ENCODE measurements at regions not wholly inside any gene's neighbourhood (a gene's known extent, or its start where the extent isn't known, plus 50 kb on each side); places are given as distances from the start of the nearest gene placed in this dataset.

DNA sequence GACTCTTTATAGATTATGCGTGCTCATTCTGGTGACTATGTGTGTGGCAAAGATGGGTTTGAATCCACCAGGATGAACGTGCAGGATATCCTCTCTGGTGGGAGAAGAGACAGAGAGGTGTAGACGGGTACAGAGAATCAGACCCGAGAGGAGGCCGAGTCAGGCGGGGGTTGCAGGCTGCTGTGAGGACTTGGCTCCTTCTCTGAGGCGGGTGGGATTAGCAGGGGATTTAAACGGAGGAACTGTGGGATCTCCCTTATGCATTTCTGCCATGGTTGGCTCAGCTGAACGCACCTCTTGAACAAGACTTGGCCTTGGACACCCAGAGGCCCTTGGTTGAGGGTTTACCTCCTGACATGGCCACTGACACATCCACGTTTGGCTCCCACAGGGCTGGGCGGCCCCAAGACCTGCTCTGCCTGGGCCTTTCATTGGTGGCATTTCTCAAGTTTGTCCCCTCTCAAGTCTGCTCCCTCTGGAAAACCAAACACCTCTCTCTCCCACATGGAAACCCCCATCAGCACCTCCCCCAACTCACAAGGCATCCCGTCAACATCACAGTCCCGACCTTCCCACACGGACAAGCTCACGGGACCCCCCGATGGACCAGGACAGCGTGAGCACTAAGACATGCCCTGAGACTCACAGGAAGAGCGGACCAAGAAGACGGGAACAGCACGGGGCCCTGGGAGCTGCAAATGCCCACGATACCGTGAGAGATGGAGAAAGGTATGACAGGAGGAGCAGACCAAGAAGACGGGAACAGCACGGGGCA is 158.3 kb downstream of the RTP5 start:
- Histone ChIP-seq H3K4me2 (ENCODE audit: low read length) (no peak overlapping the region), H3K36me3 (ENCODE audit: insufficient read depth, low read length) (no peaks in the 10 kb centered on the region), H3K4me1 (ENCODE audit: control insufficient read depth, insufficient read depth, low read length) (no peaks in the 10 kb centered on the region), H3K27me3 (ENCODE audit: control insufficient read depth, insufficient read depth, low read length) (peaks cover 78% of the 10 kb centered on the region), H3K9ac (ENCODE audit: low read depth, low read length) (no peak overlapping the region), H3K4me3 (ENCODE audit: low read length) (no peak overlapping the region), H3K9me3 (replicated peaks; ENCODE audit: low read length) (no peaks in the 10 kb centered on the region)

DNA sequence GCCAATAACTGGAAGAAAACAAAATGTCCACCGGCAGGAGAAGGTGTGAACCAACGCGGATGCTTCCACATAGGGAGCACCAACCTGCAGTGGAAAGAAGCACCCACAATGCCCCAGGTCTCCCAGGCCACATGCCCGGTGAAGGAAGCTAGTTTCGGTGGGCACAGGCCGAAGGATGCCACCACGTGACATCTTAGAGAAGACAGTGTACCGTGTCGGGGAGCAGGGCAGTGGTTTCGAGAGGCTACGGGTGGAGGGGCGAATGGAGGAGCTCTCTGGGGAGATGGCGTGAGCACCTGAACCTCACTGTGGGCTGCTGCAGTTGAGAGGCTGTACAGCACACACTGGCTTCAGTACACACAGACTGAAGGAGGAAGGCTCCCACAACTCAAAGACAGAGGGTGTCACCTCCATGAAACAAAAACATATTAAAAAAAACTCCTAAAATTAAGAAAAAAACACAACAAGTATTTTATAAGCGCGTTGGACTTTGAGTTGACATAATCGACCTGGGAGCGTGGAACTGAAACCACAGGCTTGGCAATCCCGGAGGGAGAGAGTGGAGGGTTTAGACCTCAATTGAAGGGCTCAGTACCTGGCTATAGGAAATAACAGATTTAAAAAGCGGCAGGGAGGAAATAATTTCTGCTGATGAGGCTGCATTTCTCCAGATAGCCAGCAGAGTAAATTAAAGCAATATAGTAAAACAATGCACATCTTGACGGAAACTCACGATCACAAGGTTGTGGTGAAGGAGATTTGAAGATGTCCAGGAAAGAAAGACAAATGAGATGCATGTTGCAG is 160.1 kb downstream of the RTP5 start:
- peaks cover 80% of the 10 kb centered on the region for H3K27me3 ChIP-seq (ENCODE audit: control insufficient read depth, insufficient read depth, low read length)
- H3K36me3 ChIP-seq (ENCODE audit: insufficient read depth, low read length), result no peaks in the 10 kb centered on the region
- H3K4me3 ChIP-seq (ENCODE audit: low read length), result no peak overlapping the region
- no peaks in the 10 kb centered on the region for H3K9me3 ChIP-seq (replicated peaks; ENCODE audit: low read length)
- H3K4me2 ChIP-seq (ENCODE audit: low read length), result no peak overlapping the region
- H3K4me1 ChIP-seq (ENCODE audit: control insufficient read depth, insufficient read depth, low read length), result no peaks in the 10 kb centered on the region
- H3K9ac ChIP-seq (ENCODE audit: low read depth, low read length), result no peak overlapping the region

DNA sequence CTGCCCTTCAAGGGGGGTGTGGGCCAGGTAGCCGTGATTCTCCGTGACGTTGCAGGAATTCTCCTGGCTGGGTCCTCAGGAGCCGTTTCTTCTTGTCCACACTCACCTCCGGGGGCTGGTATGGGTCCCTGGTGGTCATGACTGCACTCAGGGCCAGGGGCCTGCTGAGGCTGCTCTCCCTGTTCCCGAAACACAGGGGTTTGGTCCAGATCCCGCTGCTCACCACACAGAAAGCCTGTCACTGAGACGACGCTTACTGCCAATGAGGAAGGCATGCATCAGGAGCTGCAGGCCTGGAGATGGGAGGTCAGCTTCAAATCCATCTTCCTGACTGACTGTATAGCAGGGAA is 160.7 kb downstream of the RTP5 start:
- no peaks in the 10 kb centered on the region for H3K4me1 ChIP-seq (ENCODE audit: control insufficient read depth, insufficient read depth, low read length)
- H3K9me3 ChIP-seq (replicated peaks; ENCODE audit: low read length), result no peaks in the 10 kb centered on the region
- no peak overlapping the region for H3K4me2 ChIP-seq (ENCODE audit: low read length)
- H3K4me3 ChIP-seq (ENCODE audit: low read length), result no peak overlapping the region
- no peak overlapping the region for H3K9ac ChIP-seq (ENCODE audit: low read depth, low read length)
- H3K27me3 ChIP-seq (ENCODE audit: control insufficient read depth, insufficient read depth, low read length), result peaks cover 80% of the 10 kb centered on the region
- H3K36me3 ChIP-seq (ENCODE audit: insufficient read depth, low read length), result no peaks in the 10 kb centered on the region

DNA sequence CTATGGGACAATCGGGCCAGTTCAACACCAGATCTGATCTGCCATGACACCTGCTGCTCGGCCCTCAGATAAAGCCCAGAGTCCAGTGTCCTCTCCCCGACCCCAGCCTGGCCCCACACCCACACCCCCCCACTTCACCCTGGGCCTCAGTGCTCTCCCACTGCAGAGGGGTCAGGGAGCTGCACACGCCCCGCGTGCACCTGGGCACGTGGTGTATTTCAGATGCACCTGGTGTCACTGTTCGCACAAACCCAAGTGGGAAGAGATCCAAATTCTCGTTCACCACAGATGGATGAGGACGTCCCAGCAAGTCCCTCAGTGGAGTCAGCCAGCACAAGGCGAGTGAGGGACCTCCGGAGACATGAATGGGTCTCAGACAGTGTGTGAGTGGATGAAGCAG is 161.3 kb downstream of the RTP5 start:
- Histone ChIP-seq H3K9ac (ENCODE audit: low read depth, low read length) (no peak overlapping the region), H3K36me3 (ENCODE audit: insufficient read depth, low read length) (no peaks in the 10 kb centered on the region), H3K4me1 (ENCODE audit: control insufficient read depth, insufficient read depth, low read length) (no peaks in the 10 kb centered on the region), H3K9me3 (replicated peaks; ENCODE audit: low read length) (no peaks in the 10 kb centered on the region), H3K4me3 (ENCODE audit: low read length) (no peak overlapping the region), H3K4me2 (ENCODE audit: low read length) (no peak overlapping the region), H3K27me3 (ENCODE audit: control insufficient read depth, insufficient read depth, low read length) (peaks cover 82% of the 10 kb centered on the region)

DNA sequence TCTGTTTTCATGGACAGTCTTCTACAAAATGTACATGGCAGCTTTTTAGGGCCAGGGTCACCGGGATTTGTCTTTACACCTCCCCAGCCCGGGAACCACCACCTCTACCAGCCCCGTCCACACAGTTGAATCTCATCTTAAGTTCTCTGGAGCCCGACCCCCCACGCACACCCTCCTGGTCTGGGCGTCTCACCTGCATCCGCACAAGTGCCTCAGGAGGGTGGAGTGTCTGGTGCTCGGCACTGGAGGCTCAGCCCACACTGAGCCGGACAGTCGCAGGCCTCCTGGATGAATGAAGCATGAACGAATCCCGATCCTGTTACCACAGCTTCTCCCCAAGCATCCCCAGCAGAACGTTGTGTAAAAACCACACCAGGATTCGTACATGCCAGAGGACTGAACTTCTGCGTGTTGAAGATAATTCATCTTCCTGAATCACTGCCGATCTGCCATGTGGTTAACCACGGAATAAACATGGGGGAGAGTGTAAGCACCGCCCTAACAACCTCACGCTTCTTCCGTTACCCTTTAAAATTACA is 162.0 kb downstream of the RTP5 start:
- H3K9ac ChIP-seq (ENCODE audit: low read depth, low read length), result no peak overlapping the region
- H3K4me3 ChIP-seq (ENCODE audit: low read length), result no peak overlapping the region
- H3K36me3 ChIP-seq (ENCODE audit: insufficient read depth, low read length), result no peaks in the 10 kb centered on the region
- H3K27me3 ChIP-seq (ENCODE audit: control insufficient read depth, insufficient read depth, low read length), result peaks cover 83% of the 10 kb centered on the region
- H3K4me1 ChIP-seq (ENCODE audit: control insufficient read depth, insufficient read depth, low read length), result no peaks in the 10 kb centered on the region
- H3K9me3 ChIP-seq (replicated peaks; ENCODE audit: low read length), result no peaks in the 10 kb centered on the region
- H3K4me2 ChIP-seq (ENCODE audit: low read length), result no peak overlapping the region

DNA sequence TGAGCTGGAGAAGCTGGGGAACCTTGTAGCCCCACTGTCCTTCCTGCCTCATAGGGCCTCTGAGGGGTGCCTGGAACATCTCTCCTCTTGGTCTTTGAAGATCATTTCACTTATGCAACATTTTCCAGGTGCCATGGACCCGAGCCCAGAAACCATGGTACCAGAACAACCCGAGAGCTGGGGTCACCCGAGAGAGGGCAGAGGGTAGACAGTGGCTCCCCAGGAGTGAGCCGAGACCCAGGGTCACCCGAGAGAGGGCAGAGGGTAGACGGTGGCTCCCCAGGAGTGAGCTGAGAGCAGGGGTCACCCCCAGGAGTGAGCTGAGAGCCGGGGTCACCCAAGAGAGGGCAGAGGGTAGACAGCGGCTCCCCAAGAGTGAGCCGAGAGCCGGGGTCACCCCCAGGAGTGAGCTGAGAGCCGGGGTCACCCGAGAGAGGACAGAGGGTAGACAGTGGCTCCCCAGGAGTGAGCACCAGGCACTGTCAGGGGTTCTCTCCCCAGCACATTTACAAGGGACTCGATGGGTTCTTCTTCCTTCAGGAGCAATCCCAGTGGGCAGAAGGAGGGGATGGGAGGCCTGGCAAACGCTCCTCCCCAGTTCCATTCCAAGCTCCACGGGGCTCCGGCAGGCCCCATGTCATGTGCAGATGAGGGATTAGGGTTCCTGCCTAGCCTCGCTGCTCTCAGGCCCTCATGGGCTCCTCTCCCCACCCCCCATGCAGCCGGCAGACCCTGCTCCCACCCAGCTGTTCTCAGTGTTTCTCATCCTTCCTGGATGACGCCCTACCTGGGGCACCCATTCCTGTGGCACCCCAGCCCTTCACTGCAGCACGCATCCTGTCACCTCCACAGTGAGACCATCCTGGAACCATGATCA is 163.5 kb downstream of the RTP5 start:
- no peaks in the 10 kb centered on the region for H3K36me3 ChIP-seq (ENCODE audit: insufficient read depth, low read length)
- H3K4me2 ChIP-seq (ENCODE audit: low read length), result no peak overlapping the region
- H3K4me1 ChIP-seq (ENCODE audit: control insufficient read depth, insufficient read depth, low read length), result no peaks in the 10 kb centered on the region
- H3K27me3 ChIP-seq (ENCODE audit: control insufficient read depth, insufficient read depth, low read length), result peaks cover 91% of the 10 kb centered on the region
- H3K4me3 ChIP-seq (ENCODE audit: low read length), result no peak overlapping the region
- H3K9me3 ChIP-seq (replicated peaks; ENCODE audit: low read length), result no peaks in the 10 kb centered on the region
- H3K9ac ChIP-seq (ENCODE audit: low read depth, low read length), result no peak overlapping the region

DNA sequence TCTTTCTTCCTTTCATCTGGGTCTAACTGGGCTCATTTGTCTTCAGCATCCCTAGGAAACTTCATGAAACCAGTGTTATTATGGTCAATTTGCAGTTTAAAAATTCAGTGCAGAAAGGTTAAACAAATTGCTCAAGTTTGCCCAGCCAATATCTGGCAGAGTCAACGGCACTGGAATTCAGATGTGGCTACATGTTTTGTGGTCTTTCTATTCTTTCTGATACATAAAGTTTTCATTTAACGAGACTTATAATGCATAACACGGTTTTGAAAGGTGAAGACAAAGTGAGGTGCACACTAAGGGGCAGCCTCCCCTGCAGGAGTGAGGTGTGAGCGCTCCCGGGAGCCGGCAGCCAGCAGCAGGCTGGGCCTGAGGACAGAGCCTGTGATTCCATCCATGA is 164.6 kb downstream of the RTP5 start:
- Histone ChIP-seq H3K4me1 (ENCODE audit: control insufficient read depth, insufficient read depth, low read length) (no peaks in the 10 kb centered on the region), H3K36me3 (ENCODE audit: insufficient read depth, low read length) (no peaks in the 10 kb centered on the region), H3K9me3 (replicated peaks; ENCODE audit: low read length) (no peaks in the 10 kb centered on the region), H3K9ac (ENCODE audit: low read depth, low read length) (no peak overlapping the region), H3K27me3 (ENCODE audit: control insufficient read depth, insufficient read depth, low read length) (peaks cover 93% of the 10 kb centered on the region), H3K4me3 (ENCODE audit: low read length) (no peak overlapping the region), H3K4me2 (ENCODE audit: low read length) (no peak overlapping the region)

DNA sequence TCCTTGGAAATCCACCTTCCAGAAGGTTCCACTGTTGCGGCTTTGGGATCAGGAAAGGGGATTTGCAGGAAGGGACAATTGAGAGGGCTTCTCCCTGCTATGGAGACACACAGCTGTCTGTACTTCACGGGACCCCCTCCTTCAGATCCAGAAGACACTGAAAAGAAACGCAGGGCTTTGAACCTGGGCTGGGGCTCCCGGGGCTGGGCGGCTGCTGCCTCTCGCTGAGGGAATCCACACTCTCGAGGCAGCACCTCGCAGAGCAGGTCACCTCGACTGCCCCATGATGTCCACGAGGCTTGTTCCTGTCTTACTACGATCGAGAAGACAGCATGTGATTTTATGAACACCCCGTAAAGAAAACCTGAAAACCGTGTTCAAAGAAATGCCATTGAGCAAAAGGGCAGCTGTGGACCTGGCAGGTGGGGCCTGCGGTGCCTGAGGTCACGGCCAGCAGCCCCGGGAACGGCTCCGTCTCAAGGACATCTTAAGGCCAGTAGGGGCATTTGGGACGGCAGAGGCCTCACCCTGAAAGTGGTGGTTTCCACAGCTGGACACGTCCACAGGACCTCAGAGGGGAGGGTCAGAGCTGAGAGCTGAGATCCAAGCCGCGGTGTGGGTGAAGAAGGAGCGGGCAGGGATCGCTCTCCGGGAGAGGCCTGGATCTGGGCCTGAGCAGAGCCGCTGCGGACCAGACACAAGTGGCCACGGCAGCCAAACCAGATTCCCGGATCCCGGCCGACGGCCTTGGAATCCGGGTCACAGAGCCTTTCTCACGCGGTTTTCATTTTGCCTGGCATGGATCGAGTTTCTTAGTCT is 165.7 kb downstream of the RTP5 start:
- Histone ChIP-seq H3K4me3 (ENCODE audit: low read length) (no peak overlapping the region), H3K9me3 (replicated peaks; ENCODE audit: low read length) (no peaks in the 10 kb centered on the region), H3K4me2 (ENCODE audit: low read length) (no peak overlapping the region), H3K4me1 (ENCODE audit: control insufficient read depth, insufficient read depth, low read length) (no peaks in the 10 kb centered on the region), H3K36me3 (ENCODE audit: insufficient read depth, low read length) (no peaks in the 10 kb centered on the region), H3K27me3 (ENCODE audit: control insufficient read depth, insufficient read depth, low read length) (peaks cover 90% of the 10 kb centered on the region), H3K9ac (ENCODE audit: low read depth, low read length) (no peak overlapping the region)

DNA sequence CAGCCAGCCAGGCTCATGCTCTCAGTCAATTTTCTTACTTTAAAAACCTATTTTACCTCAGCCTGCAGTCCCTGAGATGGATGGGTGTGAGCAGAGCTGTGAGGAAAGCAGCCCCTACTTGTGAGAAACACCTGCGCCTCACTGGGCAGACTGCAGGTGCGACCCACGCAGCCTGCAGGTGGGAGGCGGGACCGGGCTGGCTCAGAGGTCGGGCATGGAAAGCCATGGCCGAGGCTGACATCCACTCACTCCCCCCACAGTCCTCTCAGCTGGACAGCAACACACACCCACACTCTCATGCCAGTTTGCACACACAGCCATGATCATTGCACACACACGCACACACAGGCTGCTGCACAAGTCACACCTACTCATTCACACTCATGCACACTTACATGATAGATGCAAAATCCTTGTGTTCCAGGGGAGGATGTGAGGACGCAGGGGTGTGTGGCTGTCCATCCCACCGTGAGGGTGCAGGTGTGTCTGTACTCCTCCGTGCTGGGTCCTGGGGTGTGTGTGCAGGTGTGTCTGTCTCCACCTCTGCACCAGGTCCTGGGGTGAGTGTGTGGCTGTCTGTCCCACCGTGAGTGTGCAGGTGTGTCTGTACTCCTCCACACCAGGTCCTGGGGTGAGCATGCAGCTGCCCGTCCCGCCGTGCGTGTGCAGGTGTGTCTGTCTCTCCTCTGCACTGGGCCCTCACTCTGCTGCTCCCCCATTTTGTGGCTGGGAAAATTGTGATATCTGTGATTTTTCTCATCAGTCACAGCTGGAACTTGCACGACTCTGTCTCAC is 166.5 kb downstream of the RTP5 start:
- Histone ChIP-seq H3K27me3 (ENCODE audit: control insufficient read depth, insufficient read depth, low read length) (peaks cover 89% of the 10 kb centered on the region), H3K4me3 (ENCODE audit: low read length) (no peak overlapping the region), H3K9ac (ENCODE audit: low read depth, low read length) (no peak overlapping the region)

DNA sequence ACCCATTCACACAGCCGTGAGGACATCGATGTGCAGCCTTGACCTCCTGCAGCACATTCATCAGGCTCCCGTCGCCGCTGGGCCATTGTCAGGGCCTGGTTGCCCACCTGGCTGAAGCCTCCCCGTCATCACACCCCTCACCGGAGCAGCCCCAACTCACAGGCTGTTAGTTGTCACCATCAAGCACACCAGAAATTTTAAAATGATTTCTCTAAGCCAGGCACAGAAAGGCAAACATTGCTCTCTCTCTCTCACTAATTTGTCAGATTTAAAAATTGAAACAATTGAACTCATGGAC is 167.1 kb downstream of the RTP5 start:
- H3K4me1 ChIP-seq (ENCODE audit: control insufficient read depth, insufficient read depth, low read length), result no peaks in the 10 kb centered on the region
- no peaks in the 10 kb centered on the region for H3K9me3 ChIP-seq (replicated peaks; ENCODE audit: low read length)
- no peaks in the 10 kb centered on the region for H3K36me3 ChIP-seq (ENCODE audit: insufficient read depth, low read length)
- H3K9ac ChIP-seq (ENCODE audit: low read depth, low read length), result no peak overlapping the region
- peaks cover 89% of the 10 kb centered on the region for H3K27me3 ChIP-seq (ENCODE audit: control insufficient read depth, insufficient read depth, low read length)
- H3K4me3 ChIP-seq (ENCODE audit: low read length), result no peak overlapping the region
- no peak overlapping the region for H3K4me2 ChIP-seq (ENCODE audit: low read length)

More for the DNA sequence above, 166.5 kb downstream of the RTP5 start:
- no peaks in the 10 kb centered on the region for H3K4me1 ChIP-seq (ENCODE audit: control insufficient read depth, insufficient read depth, low read length)
- H3K4me2 ChIP-seq (ENCODE audit: low read length), result no peak overlapping the region
- H3K9me3 ChIP-seq (replicated peaks; ENCODE audit: low read length), result no peaks in the 10 kb centered on the region
- H3K36me3 ChIP-seq (ENCODE audit: insufficient read depth, low read length), result no peaks in the 10 kb centered on the region

All from skeletal muscle satellite cell (primary cell).